GM19438 (cell line): ENCODE measurements at regions not wholly inside any gene's neighbourhood (a gene's known extent, or its start where the extent isn't known, plus 50 kb on each side); places are given as distances from the start of the nearest gene placed in this dataset.

Experiments
- ATAC-seq: cut with Tn5 transposase; IDR thresholded peaks from one replicate; pipeline ENCODE4 v1.9.1; 2021; ENCODE audit warnings: low read depth; ENCODE audit not compliant: unreplicated experiment

- ATAC-seq = no peak
These were observed 221.1 kb downstream of the INSIG2 start for GRCh38 chr2:118309257-118309945.

- no peak for ATAC-seq
These were observed 219.6 kb downstream of the INSIG2 start for GRCh38 chr2:118307864-118308263.

- no peak for ATAC-seq
These were observed 213.0 kb downstream of the INSIG2 start for GRCh38 chr2:118301248-118301647.

GRCh38 chr2:118300832-118301231, 212.6 kb downstream of the INSIG2 start:
- no peak for ATAC-seq

- no peak for ATAC-seq
These were observed 208.4 kb downstream of the INSIG2 start for GRCh38 chr2:118296663-118297062.

DNA sequence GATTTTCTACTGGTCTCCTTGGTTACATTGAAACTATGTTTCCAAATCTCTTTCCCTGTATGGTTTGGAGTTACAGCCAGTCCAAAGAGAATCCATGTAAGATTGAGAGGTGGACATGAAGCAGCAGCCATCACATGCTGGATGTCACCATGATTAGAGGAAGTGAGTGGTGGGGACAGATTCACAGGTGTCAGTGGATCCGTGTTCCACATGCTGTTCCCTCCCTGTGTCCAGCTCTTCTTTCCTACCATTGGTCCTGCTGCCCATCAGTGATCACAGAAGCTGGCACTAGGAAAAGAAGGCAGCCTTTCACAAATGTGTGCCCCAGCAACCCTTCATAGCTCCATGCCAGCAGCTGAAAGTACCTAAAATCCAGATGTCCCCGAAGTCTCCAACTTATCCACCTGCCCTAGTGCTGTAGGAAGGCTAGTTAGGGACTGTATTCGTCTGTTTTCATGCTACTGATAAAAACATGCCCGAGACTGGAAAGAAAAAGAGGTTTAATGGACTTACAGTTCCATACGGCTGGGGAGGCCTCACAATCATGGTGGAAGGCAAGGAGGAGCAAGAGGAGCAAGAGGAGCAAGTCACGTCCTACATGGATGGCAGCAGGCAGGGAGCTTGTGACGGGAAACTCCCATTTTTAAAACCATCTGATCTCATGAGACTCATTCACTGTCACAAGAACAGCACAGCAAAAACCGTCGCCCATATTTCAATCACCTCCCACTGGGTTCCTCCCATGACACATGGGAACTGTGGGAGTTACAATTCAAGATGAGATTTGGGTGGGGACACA, 207.5 kb downstream of the INSIG2 start:
- ATAC-seq = no peak

- no peak for ATAC-seq
These were observed 205.8 kb downstream of the INSIG2 start for GRCh38 chr2:118294063-118294462.

DNA sequence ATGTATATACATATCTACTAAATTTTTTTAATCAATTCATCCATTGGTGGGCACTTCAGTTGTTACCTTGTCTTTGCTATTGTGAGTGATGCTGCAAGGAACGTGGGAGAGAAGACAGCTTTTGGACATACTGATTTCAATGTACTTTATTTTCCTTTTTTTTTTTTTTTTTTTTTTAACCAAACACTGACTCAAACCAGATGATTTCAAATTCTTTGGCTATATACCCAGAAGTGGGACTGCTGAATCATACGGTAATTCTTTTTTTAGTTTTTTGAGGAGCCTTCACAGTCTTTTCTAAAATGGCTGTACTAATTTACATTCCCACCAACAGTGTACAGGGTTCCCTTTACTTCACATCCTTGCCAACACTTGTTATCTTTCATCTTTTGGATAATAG, 204.7 kb downstream of the INSIG2 start:
- no peak for ATAC-seq

- no peak for ATAC-seq
These were observed 203.1 kb downstream of the INSIG2 start for GRCh38 chr2:118291251-118291880.

GRCh38 chr2:118290411-118291250, 202.4 kb downstream of the INSIG2 start:
- no peak for ATAC-seq

DNA sequence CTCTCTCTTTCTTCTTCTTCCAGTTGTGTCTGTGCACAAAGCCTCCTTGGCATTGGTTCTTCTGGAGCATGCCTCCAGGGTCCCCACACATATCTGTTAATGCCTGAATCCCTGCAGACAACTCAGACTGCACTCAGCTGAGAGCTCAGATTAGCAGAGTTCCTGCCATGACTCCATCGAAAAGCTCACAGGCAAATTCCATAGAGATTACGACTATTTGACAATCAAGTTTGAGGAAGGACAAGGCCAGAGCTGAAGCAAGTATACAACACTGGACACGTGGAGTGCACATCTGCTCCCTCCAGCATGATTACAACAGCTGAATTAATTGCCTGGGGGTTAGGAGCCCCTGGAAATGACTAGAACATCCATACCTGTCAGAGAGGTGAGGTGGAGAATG, 190.7 kb downstream of the INSIG2 start:
- ATAC-seq = no peak

GRCh38 chr2:118278046-118278445, 189.8 kb downstream of the INSIG2 start:
- ATAC-seq = no peak

DNA sequence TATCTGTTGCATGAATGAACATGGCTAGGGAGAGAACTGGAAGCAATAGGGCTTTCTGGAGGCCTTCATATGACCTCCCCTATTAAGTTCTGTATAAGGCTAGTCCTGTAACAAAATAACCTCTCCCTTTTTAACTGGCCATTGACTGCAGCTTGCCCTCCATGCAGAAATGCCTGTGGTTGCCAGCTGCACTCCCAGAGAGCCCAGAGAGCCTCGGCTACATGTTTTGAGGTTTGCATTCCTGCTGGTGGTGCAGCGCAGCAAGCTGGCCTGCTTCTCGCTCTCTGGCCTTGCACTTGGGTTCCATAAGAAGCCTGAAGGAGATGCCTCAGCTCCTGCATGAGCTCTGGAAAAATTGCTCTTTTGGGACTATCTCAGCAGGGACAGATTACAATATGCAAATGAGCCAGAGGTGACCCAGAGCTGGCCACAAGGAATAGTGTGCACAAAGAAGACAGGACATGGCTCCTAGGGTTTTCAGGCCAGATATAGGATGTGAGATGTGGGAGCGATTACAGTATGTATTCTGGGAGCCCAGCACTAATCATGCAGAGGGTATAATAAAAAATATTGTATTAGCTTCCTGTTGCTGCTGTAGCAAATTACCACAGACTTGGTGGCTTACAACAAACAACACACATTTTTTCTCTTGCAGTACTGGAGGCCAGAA, 186.7 kb downstream of the INSIG2 start:
- no peak for ATAC-seq

DNA sequence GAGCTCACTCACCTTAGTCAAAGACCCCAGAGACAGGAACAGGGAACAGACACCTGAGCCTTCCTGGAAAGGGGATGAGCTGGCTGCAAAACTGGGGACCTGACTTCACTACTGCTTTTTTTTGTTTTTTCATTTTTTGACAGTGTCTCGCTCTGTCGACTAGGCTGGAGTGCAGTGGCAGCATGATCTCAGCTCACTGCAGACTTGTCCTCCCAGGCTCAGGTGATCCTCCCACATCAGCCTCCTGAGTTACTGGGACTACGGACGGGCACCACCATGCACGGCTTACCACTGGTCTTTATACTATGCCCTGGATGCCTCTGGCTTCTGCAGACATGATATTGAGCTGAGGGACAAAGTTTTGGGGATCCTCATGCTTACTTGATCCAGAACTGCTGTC, 184.1 kb downstream of the INSIG2 start:
- ATAC-seq = no peak

DNA sequence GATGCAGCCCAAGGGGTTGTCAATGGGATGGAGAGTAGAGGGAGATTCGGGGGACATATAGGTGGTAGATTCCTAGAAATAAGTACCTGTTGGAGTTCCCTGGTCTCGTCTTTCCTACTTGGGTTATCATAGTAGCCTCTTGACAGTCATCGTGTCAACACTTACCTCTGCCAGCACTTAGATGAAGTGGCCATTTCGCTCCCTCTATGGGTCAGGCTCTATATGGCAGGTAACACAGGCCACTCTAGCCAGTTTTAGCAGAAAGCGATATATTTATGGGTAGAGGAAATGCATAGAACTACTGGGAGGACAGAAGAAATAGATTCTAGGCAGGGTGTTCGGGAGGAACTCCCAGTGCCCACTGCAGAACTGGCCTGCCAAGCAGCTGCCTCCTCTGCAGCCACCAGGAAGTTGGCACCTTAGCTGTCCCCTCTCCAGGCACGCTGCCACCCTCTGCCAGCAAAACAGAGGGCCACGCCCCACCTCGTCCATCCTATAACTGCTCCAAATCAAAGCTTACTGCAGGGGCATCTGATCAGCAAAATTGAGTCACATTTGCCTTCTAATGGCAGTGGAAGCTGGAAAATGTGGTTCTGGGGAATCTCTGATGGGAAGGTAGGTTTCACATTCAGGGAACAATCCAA, 181.3 kb downstream of the INSIG2 start:
- no peak for ATAC-seq

DNA sequence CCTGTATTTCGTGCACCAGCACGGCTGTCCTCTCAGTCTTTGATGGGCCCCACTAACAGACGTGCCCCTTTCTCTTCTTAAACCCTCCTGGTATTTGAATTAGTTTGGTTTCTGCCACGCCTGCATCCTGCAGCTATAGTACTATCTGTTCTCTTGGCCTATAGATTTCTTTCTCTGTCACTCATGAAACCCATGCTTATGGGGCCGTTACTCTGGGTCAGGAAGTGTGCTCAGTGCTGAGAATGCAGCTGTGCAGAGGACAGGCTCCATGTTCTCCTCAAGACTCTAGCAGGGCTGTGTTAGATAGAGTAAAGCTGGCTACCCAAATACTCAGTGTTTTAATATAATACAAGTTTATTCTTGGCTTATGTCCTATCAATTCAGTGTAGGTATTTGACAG, 180.0 kb downstream of the INSIG2 start:
- no peak for ATAC-seq

DNA sequence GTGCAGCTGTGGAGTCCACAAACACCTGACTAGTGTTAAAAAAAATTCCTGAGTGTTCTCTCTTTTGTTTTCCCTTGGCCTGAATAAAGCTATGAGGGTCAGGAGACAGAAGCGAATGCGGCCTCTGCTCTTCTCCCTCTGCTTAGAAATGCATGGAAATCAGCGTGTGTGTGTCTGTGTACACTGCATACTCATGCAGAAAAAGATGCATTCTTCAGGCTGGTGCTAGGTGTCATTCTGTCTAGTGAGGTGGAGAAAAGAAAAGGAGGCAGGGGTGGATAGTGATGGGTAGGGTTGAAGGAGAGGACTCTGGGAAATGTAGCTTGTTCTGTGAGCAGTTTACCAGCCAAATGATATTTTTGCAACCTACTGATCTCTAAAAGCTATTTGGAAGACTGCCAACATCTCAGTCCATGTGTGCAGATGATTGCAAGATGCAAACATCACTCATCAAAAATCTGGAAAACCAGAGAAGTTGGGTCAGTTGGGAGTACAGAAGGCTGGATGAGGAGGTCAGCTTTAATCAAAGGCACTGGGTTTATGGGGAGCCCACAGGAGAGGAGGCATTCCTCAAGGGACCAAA, 177.7 kb downstream of the INSIG2 start:
- ATAC-seq = no peak

DNA sequence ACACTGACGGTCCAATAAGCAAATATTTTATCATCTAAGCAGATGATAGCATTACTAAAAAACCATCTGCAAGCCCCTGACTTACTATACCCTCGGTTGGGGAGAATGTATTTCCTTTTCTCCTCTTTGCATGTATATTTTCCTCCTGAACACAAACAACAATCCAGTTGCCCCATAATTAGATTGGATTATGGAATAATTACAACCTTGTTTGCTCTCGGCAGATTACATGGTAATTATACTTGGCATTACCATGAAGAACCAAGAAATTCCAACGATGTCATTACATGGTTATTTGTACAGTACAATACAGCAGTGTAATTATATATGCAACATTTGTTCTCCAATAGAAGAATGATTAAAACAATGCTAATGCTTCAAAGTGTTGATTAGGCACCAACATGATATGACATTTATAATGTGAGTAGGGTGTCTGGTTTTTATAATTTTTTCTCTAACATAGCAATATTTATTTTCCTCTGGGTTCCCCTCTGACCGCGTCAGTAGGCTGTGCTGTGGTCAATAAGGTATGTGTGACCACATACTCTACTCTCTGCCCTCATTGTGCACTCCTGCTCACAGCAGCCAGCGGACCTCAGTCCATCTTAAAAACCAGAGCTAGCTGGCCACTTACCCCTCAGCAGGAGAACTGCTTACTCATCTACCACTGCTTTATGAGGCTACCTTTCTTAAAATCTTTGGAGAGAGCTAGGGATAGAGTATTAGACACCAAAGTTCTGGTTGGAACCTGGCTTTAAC, 176.1 kb downstream of the INSIG2 start:
- ATAC-seq = no peak

DNA sequence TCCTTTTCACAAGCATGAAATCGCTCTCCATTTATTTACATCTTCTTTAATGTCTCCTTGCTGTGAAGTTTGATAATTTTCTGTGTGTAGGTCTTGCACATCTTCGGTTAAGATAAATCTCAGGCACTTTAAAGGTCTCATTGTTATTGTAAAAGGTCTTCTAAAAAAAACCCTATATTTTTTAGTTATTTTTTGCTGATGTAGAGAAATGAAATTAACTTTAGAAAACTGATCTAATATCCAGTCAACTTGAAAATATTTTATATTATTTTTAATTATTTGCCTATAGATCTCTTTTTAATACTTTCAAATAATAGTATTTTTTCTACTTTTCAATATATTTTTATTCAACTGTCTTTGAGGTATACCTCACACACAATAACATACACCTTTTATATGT, 169.4 kb downstream of the INSIG2 start:
- ATAC-seq = no peak
